GM19452 (cell line): ENCODE measurements at regions not wholly inside any gene's neighbourhood (a gene's known extent, or its start where the extent isn't known, plus 50 kb on each side); places are given as distances from the start of the nearest gene placed in this dataset.

Experiments
- ATAC-seq: cut with Tn5 transposase; IDR thresholded peaks from one replicate; pipeline ENCODE4 v1.9.1; 2021; ENCODE audit not compliant: unreplicated experiment

GRCh38 chrX:124280294-124280902, 52.1 kb upstream of the TEX13D start:
- no peak for ATAC-seq

- ATAC-seq, result no peak
These were observed 49.9 kb upstream of the TEX13D start for GRCh38 chrX:124282580-124282979.
